ENCODE measurements at regions not wholly inside any gene's neighbourhood (a gene's known extent, or its start where the extent isn't known, plus 50 kb on each side); places are given as distances from the start of the nearest gene placed in this dataset.

GRCh38 chr20:39879296-39879695 lies 809.7 kb downstream of the MAFB start:
- DNase-seq, result no peak

- no peak for DNase-seq
Measured at GRCh38 chr20:39878809-39879208, 810.2 kb downstream of the MAFB start.

- DNase-seq, result no peak
Measured at GRCh38 chr20:39878320-39878719, 810.7 kb downstream of the MAFB start.

GRCh38 chr20:39877788-39878187 lies 811.2 kb downstream of the MAFB start:
- no peak for DNase-seq

GRCh38 chr20:39876976-39877635 lies 811.9 kb downstream of the MAFB start:
- DNase-seq, result no peak

GRCh38 chr20:39875492-39876110 lies 813.4 kb downstream of the MAFB start:
- DNase-seq, result no peak

- DNase-seq, result peak in 27 of 56 donors; percentile 0 to 44 (median 8)
Measured at GRCh38 chr20:39874049-39874893, 814.8 kb downstream of the MAFB start.

- DNase-seq, result no peak
Measured at GRCh38 chr20:39873286-39873685, 815.8 kb downstream of the MAFB start.

- DNase-seq, result peak in 2 of 56 donors; percentile 1
Measured at GRCh38 chr20:39871013-39871412, 818.0 kb downstream of the MAFB start.

GRCh38 chr20:39865446-39865845 lies 823.6 kb downstream of the MAFB start:
- no peak for DNase-seq

- DNase-seq, result no peak
Measured at GRCh38 chr20:39862470-39862891, 826.6 kb downstream of the MAFB start.

- DNase-seq, result no peak
Measured at GRCh38 chr20:39861381-39861780, 827.7 kb downstream of the MAFB start.

GRCh38 chr20:39857835-39858234 lies 831.2 kb downstream of the MAFB start:
- DNase-seq, result no peak

- DNase-seq, result no peak
Measured at GRCh38 chr20:39857187-39857586, 831.8 kb downstream of the MAFB start.

- DNase-seq, result no peak
Measured at GRCh38 chr20:39855799-39856198, 833.2 kb downstream of the MAFB start.

- DNase-seq, result no peak
Measured at GRCh38 chr20:39855056-39855455, 834.0 kb downstream of the MAFB start.

GRCh38 chr20:39853636-39854035 lies 835.4 kb downstream of the MAFB start:
- DNase-seq, result no peak

- DNase-seq, result no peak
Measured at GRCh38 chr20:39853050-39853449, 836.0 kb downstream of the MAFB start.

GRCh38 chr20:39851459-39851858 lies 837.6 kb downstream of the MAFB start:
- DNase-seq, result no peak

- DNase-seq, result no peak
Measured at GRCh38 chr20:39850821-39851330, 838.2 kb downstream of the MAFB start.

GRCh38 chr20:39850246-39850645 lies 838.8 kb downstream of the MAFB start:
- DNase-seq, result no peak

GRCh38 chr20:39849664-39850063 lies 839.4 kb downstream of the MAFB start:
- DNase-seq, result peak in 34 of 56 donors; percentile 1 to 69 (median 20)

All from nucleus accumbens (tissue), 56 donors.